SK-N-SH (cell line): ENCODE measurements at regions not wholly inside any gene's neighbourhood (a gene's known extent, or its start where the extent isn't known, plus 50 kb on each side); places are given as distances from the start of the nearest gene placed in this dataset.

Source experiments
- CTCF ChIA-PET: fragments of 300-600, 350-600 bp; formaldehyde crosslinking; extraction: SDS; loops from one replicate; lab custom pipeline; 2021; lab: Yijun Ruan, JAX
- POLR2A ChIA-PET: fragments of 350-600 bp; sonication (Branson Sonifier 250); formaldehyde crosslinking; extraction: SDS; loops from one replicate; lab custom pipeline; 2020; ENCODE audit warnings: antibody characterized with exemption, inconsistent platforms; lab: Yijun Ruan, JAX
- DNase-seq: peaks from one replicate; pipeline ENCODE4 v3.0.0; 2012
- H2AFZ ChIP-seq: fragments of 200-600 bp; sonication (generic); 2 replicates; pipeline ENCODE4 v1.8.1; 2016; ENCODE audit warnings: antibody characterized with exemption, mild to moderate bottlenecking, low read depth
- H3F3A ChIP-seq: fragments of 200-600 bp; sonication (generic); replicated peaks from 2 replicates; pipeline ENCODE3; 2016; ENCODE audit warnings: antibody characterized with exemption, mild to moderate bottlenecking; ENCODE audit not compliant: insufficient read depth
- H3K27ac ChIP-seq, 2 experiments: fragments of 200-500 bp in 1 of 2; fragments of 200-600 bp in 1 of 2; sonication (Bioruptor generic) in 1 of 2; sonication (generic), shearing (Covaris generic) in 1 of 2; 2 replicates each; pipeline versions ENCODE4 v1.5.1 to v1.6.1; 2014 to 2016; ENCODE audit warnings: low read depth in 2 of 2, inconsistent platforms in 1 of 2, low read length in 1 of 2, mild to moderate bottlenecking in 1 of 2, mixed read lengths in 1 of 2
- H3K27me3 ChIP-seq: fragments of 200-600 bp; sonication (generic), shearing (Covaris generic); 2 replicates; pipeline ENCODE4 v1.6.1; 2016; ENCODE audit warnings: mixed run types; ENCODE audit not compliant: insufficient read depth
- H3K36me3 ChIP-seq, 2 experiments: fragments of 200-500 bp in 1 of 2; fragments of 200-600 bp in 1 of 2; sonication (Bioruptor generic) in 1 of 2; sonication (generic) in 1 of 2; replicated peaks in 1 of 2; 2 replicates each; pipeline versions ENCODE3 to v1.5.1; 2014 to 2016; ENCODE audit warnings: low read length in 1 of 2, mild to moderate bottlenecking in 1 of 2; ENCODE audit not compliant: insufficient read depth in 2 of 2, control insufficient read depth in 1 of 2
- H3K4me1 ChIP-seq, 2 experiments: fragments of 200-500 bp in 1 of 2; fragments of 200-600 bp in 1 of 2; sonication (Bioruptor generic) in 1 of 2; sonication (generic), shearing (Covaris generic) in 1 of 2; 2 replicates each; pipeline versions ENCODE4 v1.5.1 to v1.6.1; 2014 to 2016; ENCODE audit warnings: low read depth in 1 of 2, low read length in 1 of 2, mixed run types in 1 of 2; ENCODE audit not compliant: insufficient read depth in 2 of 2, control insufficient read depth in 1 of 2
- H3K4me2 ChIP-seq: fragments of 200-600 bp; sonication (generic), shearing (Covaris generic); 2 replicates; pipeline ENCODE4 v1.6.1; 2017; ENCODE audit warnings: mixed run types
- H3K4me3 ChIP-seq, 2 experiments: fragments of 200-500 bp in 1 of 2; fragments of 200-600 bp in 1 of 2; sonication (Bioruptor generic) in 1 of 2; sonication (generic), shearing (Covaris generic) in 1 of 2; 2 replicates each; pipeline versions ENCODE4 v1.5.1 to v1.8.1; 2014 to 2016; ENCODE audit warnings: low read depth in 2 of 2, inconsistent platforms in 1 of 2, low read length in 1 of 2, mild to moderate bottlenecking in 1 of 2, mixed read lengths in 1 of 2, moderate library complexity in 1 of 2
- H3K79me2 ChIP-seq: fragments of 200-600 bp; sonication (generic); 2 replicates; pipeline ENCODE4 v1.8.1; 2017; ENCODE audit warnings: mild to moderate bottlenecking; ENCODE audit not compliant: insufficient read depth
- H3K9ac ChIP-seq: fragments of 200-600 bp; sonication (generic); 2 replicates; pipeline ENCODE4 v1.6.1; 2017; ENCODE audit warnings: mixed run types
- H3K9me2 ChIP-seq: fragments of 200-600 bp; sonication (generic); 2 replicates; pipeline ENCODE4 v1.6.1; 2017; ENCODE audit warnings: mixed run types
- H3K9me3 ChIP-seq: fragments of 200-600 bp; sonication (generic); 2 replicates; pipeline ENCODE4 v1.6.1; 2017; ENCODE audit warnings: mixed run types, mild to moderate bottlenecking, moderate library complexity
- H4K20me1 ChIP-seq: fragments of 200-600 bp; sonication (generic); 2 replicates; pipeline ENCODE4 v1.6.1; 2017; ENCODE audit warnings: mild to moderate bottlenecking, mixed run types; ENCODE audit not compliant: insufficient read depth
- CHD2 ChIP-seq: fragments of 150-350 bp; IDR thresholded peaks from 2 replicates; pipeline ENCODE4 v1.6.1; 2018; ENCODE audit warnings: low read length; ENCODE audit not compliant: partially characterized antibody
- CTCF ChIP-seq: fragments of 200-600 bp; sonication (generic); IDR thresholded peaks from 2 replicates; pipeline ENCODE4 v1.6.1; 2017; ENCODE audit warnings: antibody characterized with exemption, mild to moderate bottlenecking, moderate library complexity
- ELF1 ChIP-seq: IDR thresholded peaks from 2 replicates; pipeline ENCODE4 v1.4.0; 2012
- EP300 ChIP-seq, 2 experiments: IDR thresholded peaks; 2 replicates each; pipeline versions ENCODE4 v1.4.0 to v1.6.1; 2012; ENCODE audit warnings: borderline replicate concordance in 1 of 2, low read depth in 1 of 2, low read length in 1 of 2
- EZH2phosphoT487 ChIP-seq: fragments of 200-600 bp; sonication (generic); IDR thresholded peaks from 2 replicates; pipeline ENCODE4 v1.6.1; 2017; ENCODE audit warnings: low read depth, mixed run types, mild to moderate bottlenecking, antibody characterized with exemption, moderate library complexity, borderline replicate concordance
- FOXJ3 ChIP-seq: sonication (generic); formaldehyde crosslinking; IDR thresholded peaks from 2 replicates; pipeline ENCODE4 v1.5.1; 2020; ENCODE audit warnings: mild to moderate bottlenecking, missing genetic modification reagents
- FOXM1 ChIP-seq: IDR thresholded peaks from 2 replicates; pipeline ENCODE4 v1.4.0; 2012; ENCODE audit warnings: low read depth, mild to moderate bottlenecking
- GATA2 ChIP-seq: sonication (generic); formaldehyde crosslinking; IDR thresholded peaks from 2 replicates; pipeline ENCODE4 v1.5.0; 2020; ENCODE audit warnings: mild to moderate bottlenecking, missing genetic modification reagents
- IRF3 ChIP-seq: fragments of 150-350 bp; IDR thresholded peaks from 2 replicates; pipeline ENCODE4 v1.6.1; 2016; ENCODE audit warnings: mild to moderate bottlenecking, low read depth, low read length
- NFIC ChIP-seq: IDR thresholded peaks from 2 replicates; pipeline ENCODE4 v1.4.0; 2012; ENCODE audit warnings: borderline replicate concordance
- NRF1 ChIP-seq: IDR thresholded peaks from 2 replicates; pipeline ENCODE4 v1.6.1; 2012; ENCODE audit warnings: low read depth, mild to moderate bottlenecking, low read length
- POLR2AphosphoS5 ChIP-seq: IDR thresholded peaks from 2 replicates; pipeline ENCODE4 v1.6.1; 2012; ENCODE audit warnings: low read depth, low read length
- RAD21 ChIP-seq: IDR thresholded peaks from 2 replicates; pipeline ENCODE4 v1.6.1; 2012; ENCODE audit warnings: mild to moderate bottlenecking, low read length
- RCOR1 ChIP-seq: fragments of 150-350 bp; IDR thresholded peaks from 2 replicates; pipeline ENCODE4 v1.6.1; 2017; ENCODE audit warnings: antibody characterized with exemption, low read length
- REST ChIP-seq: IDR thresholded peaks from 2 replicates; pipeline ENCODE4 v1.6.1; 2012; ENCODE audit warnings: mild to moderate bottlenecking, low read depth, low read length, moderate library complexity
- RFX5 ChIP-seq: IDR thresholded peaks from 2 replicates; pipeline ENCODE4 v1.6.1; 2012; ENCODE audit warnings: mild to moderate bottlenecking, improper control_type of control experiment, low read length
- SIN3A ChIP-seq: IDR thresholded peaks from 2 replicates; pipeline ENCODE4 v1.6.1; 2012; ENCODE audit warnings: low read depth, mild to moderate bottlenecking, low read length, moderate library complexity, borderline replicate concordance
- SMC3 ChIP-seq: IDR thresholded peaks from 2 replicates; pipeline ENCODE4 v1.6.1; 2012; ENCODE audit warnings: low read depth, low read length, improper control_type of control experiment
- YY1 ChIP-seq: IDR thresholded peaks from 2 replicates; pipeline ENCODE4 v1.4.0; 2012; ENCODE audit warnings: low read depth, mild to moderate bottlenecking
- ZBTB33 ChIP-seq: IDR thresholded peaks from 2 replicates; pipeline ENCODE4 v1.4.0; 2012; ENCODE audit warnings: low read depth, borderline replicate concordance
- WGBS: methylation state at CpG from one replicate; pipeline ENCODE4 v1.1.6; 2017; ENCODE audit warnings: low lambda C conversion rate; 5-methylcytosine and 5-hydroxymethylcytosine counted together

- no peak overlapping the region for H3K4me3 ChIP-seq
- no peak overlapping the region for H2AFZ ChIP-seq
- WGBS = 63% methylated on average over 3 of the region's 4 CpGs
- H3F3A ChIP-seq = no peaks in the 10 kb centered on the region
- no peaks in the 10 kb centered on the region for H3K27me3 ChIP-seq
- no peaks in the 10 kb centered on the region for H3K9me3 ChIP-seq
- POLR2A ChIA-PET = no interaction called here
- no peaks in the 10 kb centered on the region for H3K79me2 ChIP-seq
- no peak overlapping the region for H3K27ac ChIP-seq
- H3K4me2 ChIP-seq = no peak overlapping the region
- no peak overlapping the region for H3K9ac ChIP-seq
- no peak for TF ChIP-seq CTCF
- TF ChIP-seq RCOR1 = no peak
- TF ChIP-seq CHD2 = no peak
- TF ChIP-seq SIN3A = no peak
- TF ChIP-seq POLR2AphosphoS5 = no peak
- no peak for TF ChIP-seq EZH2phosphoT487
- no peak for TF ChIP-seq IRF3
- no peak for TF ChIP-seq YY1
- TF ChIP-seq RAD21 = no peak
- no peak for TF ChIP-seq ELF1
- no peak for TF ChIP-seq REST
- TF ChIP-seq RFX5 = no peak
- TF ChIP-seq NRF1 = no peak
- TF ChIP-seq FOXJ3 (CRISPR knock-in tag) = no peak
- TF ChIP-seq NFIC = no peak
- TF ChIP-seq EP300 (IDR thresholded peaks at IDR 0.05; ENCODE audit: borderline replicate concordance in 1 of 2, low read depth in 1 of 2, low read length in 1 of 2) = no peak
- no peak for TF ChIP-seq GATA2 (CRISPR knock-in tag)
- no peak for TF ChIP-seq FOXM1
- TF ChIP-seq ZBTB33 = no peak
- no peak for TF ChIP-seq SMC3
- DNase-seq = no peak
- no peaks in the 10 kb centered on the region for H3K4me1 ChIP-seq
- CTCF ChIA-PET = no interaction called here
- no peaks in the 10 kb centered on the region for H3K36me3 ChIP-seq
- no peaks in the 10 kb centered on the region for H3K9me2 ChIP-seq
- H4K20me1 ChIP-seq = no peaks in the 10 kb centered on the region
Measured at GRCh38 chr1:94675373-94675772, 133.8 kb upstream of the F3 start.
